SH-SY5Y (cell line): ENCODE measurements at regions not wholly inside any gene's neighbourhood (a gene's known extent, or its start where the extent isn't known, plus 50 kb on each side); places are given as distances from the start of the nearest gene placed in this dataset.
A peak's percentile ranks its signal among the peaks of the same experiment; 100 is the strongest.

ENCODE experiments used
- GATA2 ChIP-seq: IDR thresholded peaks from 2 replicates; pipeline ENCODE4 v1.6.1; 2011; ENCODE audit warnings: mild to moderate bottlenecking, low read depth, low read length
- GATA3 ChIP-seq: IDR thresholded peaks from 2 replicates; pipeline ENCODE4 v1.6.1; 2011; ENCODE audit warnings: low read depth, mild to moderate bottlenecking, low read length, moderate library complexity

GRCh38 chr1:81600878-81601622, 199.7 kb upstream of the ADGRL2 start:
- peak; percentile 63 for TF ChIP-seq GATA3
- peak; percentile 72; the same call in 1 of the 2 replicates for TF ChIP-seq GATA2
